Natural killer cell (primary cell): ENCODE measurements at regions not wholly inside any gene's neighbourhood (a gene's known extent, or its start where the extent isn't known, plus 50 kb on each side); places are given as distances from the start of the nearest gene placed in this dataset.

Source experiments
- ATAC-seq, 3 donors: fragments of 150-1000 bp in 2 of 3; fragments of 200-7000 bp in 1 of 3; cut with Tn5 transposase; 1 replicate in 1 of 3; 2 replicates in 2 of 3; pipeline ENCODE4 v1.10.0; 2021; ENCODE audit warnings: mild to moderate bottlenecking in 2 of 3, moderate library complexity in 2 of 3
- DNase-seq, 2 donors: peaks; one replicate each; pipeline versions ENCODE4 v3.0.0 to v3.0.0-alpha.2; 2013 to 2021; ENCODE audit warnings: mixed read lengths in 1 of 2
- H3K27ac ChIP-seq: one replicate; pipeline ENCODE4 v1.5.1; 2013; ENCODE audit warnings: mild to moderate bottlenecking, low read length
- H3K27me3 ChIP-seq: one replicate; pipeline ENCODE4 v1.6.1; 2013; ENCODE audit warnings: low read length; ENCODE audit not compliant: control insufficient read depth, insufficient read depth
- H3K36me3 ChIP-seq: one replicate; pipeline ENCODE4 v1.6.1; 2013; ENCODE audit warnings: low read length; ENCODE audit not compliant: control insufficient read depth, insufficient read depth
- H3K4me1 ChIP-seq: one replicate; pipeline ENCODE4 v1.6.1; 2013; ENCODE audit warnings: low read length; ENCODE audit not compliant: control insufficient read depth, insufficient read depth
- H3K4me3 ChIP-seq: one replicate; pipeline ENCODE4 v1.5.1; 2013; ENCODE audit warnings: low read length
- H3K9me3 ChIP-seq: one replicate; pipeline ENCODE4 v1.6.1; 2013; ENCODE audit warnings: low read length; ENCODE audit not compliant: control insufficient read depth, insufficient read depth
- H3K27ac Mint-ChIP-seq, 2 donors: one replicate each; pipeline ENCODE4 v1.8.0; 2022; ENCODE audit warnings: mild to moderate bottlenecking in 2 of 2, mixed read lengths in 2 of 2, moderate library complexity in 1 of 2
- H3K27me3 Mint-ChIP-seq, 2 donors: one replicate each; pipeline ENCODE4 v1.8.0; 2022; ENCODE audit warnings: low read depth in 2 of 2, mixed read lengths in 2 of 2
- H3K36me3 Mint-ChIP-seq: one replicate; pipeline ENCODE4 v1.8.0; 2022; ENCODE audit warnings: mixed read lengths
- H3K4me1 Mint-ChIP-seq, 2 donors: one replicate each; pipeline ENCODE4 v1.8.0; 2022; ENCODE audit warnings: mixed read lengths in 2 of 2
- H3K4me3 Mint-ChIP-seq: one replicate; pipeline ENCODE4 v1.8.0; 2022; ENCODE audit warnings: mild to moderate bottlenecking, moderate library complexity, mixed read lengths
- H3K9me3 Mint-ChIP-seq, 2 donors: one replicate each; pipeline ENCODE4 v1.8.0; 2022; ENCODE audit warnings: mixed read lengths in 2 of 2
- WGBS: methylation state at CpG from one replicate; pipeline ENCODE4 v1.1.7; 2013; ENCODE audit warnings: missing lambda C conversion rate; ENCODE audit not compliant: insufficient coverage; 5-methylcytosine and 5-hydroxymethylcytosine counted together
- intact Hi-C: fragments of 100-400 bp; cut with micrococcal nuclease; formaldehyde crosslinking; loops from one replicate; pipeline ENCODE4 v1.14.2; 2022
- TF ChIP-seq, protein P1 (sequence below): fragments of 200-600 bp; IDR thresholded peaks from one replicate; pipeline ENCODE4 v1.8.0; 2022; ENCODE audit warnings: antibody characterized with exemption

GRCh38 chr16:54443839-54444238 lies 157.3 kb upstream of the IRX3 start:
- Mint-ChIP-seq H3K36me3 (no peaks in the 10 kb centered on the region), H3K27ac (no peak overlapping the region), H3K27me3 (peaks cover 0 to 11% of the 10 kb centered on the region in 2 donors), H3K9me3 (no peaks in the 10 kb centered on the region), H3K4me1 (no peaks in the 10 kb centered on the region), H3K4me3 (no peak overlapping the region)
- Histone ChIP-seq H3K27me3 (no peaks in the 10 kb centered on the region), H3K4me1 (no peaks in the 10 kb centered on the region), H3K27ac (no peak overlapping the region), H3K4me3 (no peak overlapping the region), H3K9me3 (no peaks in the 10 kb centered on the region), H3K36me3 (no peaks in the 10 kb centered on the region)
- DNase-seq (no peak), ATAC-seq (no peak)
- intact Hi-C loops: no loop called here
- TF ChIP-seq, protein P1, sequence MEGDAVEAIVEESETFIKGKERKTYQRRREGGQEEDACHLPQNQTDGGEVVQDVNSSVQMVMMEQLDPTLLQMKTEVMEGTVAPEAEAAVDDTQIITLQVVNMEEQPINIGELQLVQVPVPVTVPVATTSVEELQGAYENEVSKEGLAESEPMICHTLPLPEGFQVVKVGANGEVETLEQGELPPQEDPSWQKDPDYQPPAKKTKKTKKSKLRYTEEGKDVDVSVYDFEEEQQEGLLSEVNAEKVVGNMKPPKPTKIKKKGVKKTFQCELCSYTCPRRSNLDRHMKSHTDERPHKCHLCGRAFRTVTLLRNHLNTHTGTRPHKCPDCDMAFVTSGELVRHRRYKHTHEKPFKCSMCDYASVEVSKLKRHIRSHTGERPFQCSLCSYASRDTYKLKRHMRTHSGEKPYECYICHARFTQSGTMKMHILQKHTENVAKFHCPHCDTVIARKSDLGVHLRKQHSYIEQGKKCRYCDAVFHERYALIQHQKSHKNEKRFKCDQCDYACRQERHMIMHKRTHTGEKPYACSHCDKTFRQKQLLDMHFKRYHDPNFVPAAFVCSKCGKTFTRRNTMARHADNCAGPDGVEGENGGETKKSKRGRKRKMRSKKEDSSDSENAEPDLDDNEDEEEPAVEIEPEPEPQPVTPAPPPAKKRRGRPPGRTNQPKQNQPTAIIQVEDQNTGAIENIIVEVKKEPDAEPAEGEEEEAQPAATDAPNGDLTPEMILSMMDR: no peak
- 95% methylated on average over 1 of the region's 1 CpG for WGBS

GRCh38 chr16:54443352-54443751 lies 156.8 kb upstream of the IRX3 start:
- TF ChIP-seq, protein P1: no peak
- Histone ChIP-seq H3K4me1 (no peaks in the 10 kb centered on the region), H3K9me3 (no peaks in the 10 kb centered on the region), H3K27me3 (no peaks in the 10 kb centered on the region), H3K36me3 (no peaks in the 10 kb centered on the region), H3K4me3 (no peak overlapping the region), H3K27ac (no peak overlapping the region)
- intact Hi-C loops: no loop called here
- Mint-ChIP-seq H3K4me1 (no peaks in the 10 kb centered on the region), H3K4me3 (no peak overlapping the region), H3K36me3 (no peaks in the 10 kb centered on the region), H3K27ac (no peak overlapping the region), H3K27me3 (peaks cover 0 to 10% of the 10 kb centered on the region in 2 donors), H3K9me3 (no peaks in the 10 kb centered on the region)
- ATAC-seq (no peak), DNase-seq (no peak)

DNA sequence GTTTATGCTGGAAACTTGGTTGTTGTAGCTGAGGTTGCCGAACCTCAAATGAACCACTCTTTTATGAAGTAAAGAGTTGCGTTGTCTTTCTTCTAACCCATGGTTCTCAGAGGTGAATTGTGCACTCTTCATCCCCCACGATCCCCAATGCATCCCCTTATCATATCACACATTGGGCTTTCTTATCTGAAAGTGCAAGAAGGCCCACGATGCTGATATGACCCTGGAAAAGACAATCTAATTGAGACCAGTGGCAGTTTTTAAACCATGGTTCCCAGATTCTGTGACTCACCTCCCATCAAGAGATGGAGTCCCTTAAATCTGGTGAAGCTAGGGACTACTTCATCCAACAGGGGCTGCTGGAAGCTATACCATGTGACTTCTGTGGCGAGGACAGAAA lies 156.3 kb upstream of the IRX3 start:
- H3K4me3 ChIP-seq: no peak overlapping the region
- TF ChIP-seq, protein P1: no peak
- H3K27ac Mint-ChIP-seq: no peak overlapping the region
- no peaks in the 10 kb centered on the region for H3K4me1 ChIP-seq
- H3K36me3 Mint-ChIP-seq: no peaks in the 10 kb centered on the region
- DNase-seq: no peak
- H3K9me3 Mint-ChIP-seq: no peaks in the 10 kb centered on the region
- ATAC-seq: no peak
- no peaks in the 10 kb centered on the region for H3K4me1 Mint-ChIP-seq
- no peak overlapping the region for H3K27ac ChIP-seq
- intact Hi-C loops: no loop called here
- no peak overlapping the region for H3K4me3 Mint-ChIP-seq
- WGBS: 75% methylated on average over 5 of the region's 5 CpGs
- no peaks in the 10 kb centered on the region for H3K27me3 ChIP-seq
- peaks cover 0 to 9% of the 10 kb centered on the region in 2 donors for H3K27me3 Mint-ChIP-seq
- no peaks in the 10 kb centered on the region for H3K36me3 ChIP-seq
- H3K9me3 ChIP-seq: no peaks in the 10 kb centered on the region

GRCh38 chr16:54438469-54438868 lies 151.9 kb upstream of the IRX3 start:
- no peaks in the 10 kb centered on the region for H3K4me1 Mint-ChIP-seq
- H3K27me3 Mint-ChIP-seq: peaks cover 8% of the 10 kb centered on the region in 2 donors
- H3K4me3 Mint-ChIP-seq: no peak overlapping the region
- 68% methylated on average over 3 of the region's 3 CpGs for WGBS
- Histone ChIP-seq H3K36me3 (no peaks in the 10 kb centered on the region), H3K9me3 (no peaks in the 10 kb centered on the region), H3K27ac (no peak overlapping the region), H3K27me3 (no peaks in the 10 kb centered on the region), H3K4me3 (no peak overlapping the region), H3K4me1 (no peaks in the 10 kb centered on the region)
- TF ChIP-seq, protein P1: no peak
- H3K36me3 Mint-ChIP-seq: no peaks in the 10 kb centered on the region
- DNase-seq: no peak
- no peak overlapping the region for H3K27ac Mint-ChIP-seq
- H3K9me3 Mint-ChIP-seq: no peaks in the 10 kb centered on the region
- intact Hi-C loops: no loop called here
- ATAC-seq: no peak
